ENCODE measurements at regions not wholly inside any gene's neighbourhood (a gene's known extent, or its start where the extent isn't known, plus 50 kb on each side); places are given as distances from the start of the nearest gene placed in this dataset.

GRCh38 chr5:9774472-9775079, 144.4 kb upstream of the TAS2R1 start:
- TF ChIP-seq CTCF (conservative IDR thresholded peaks at IDR 0.05 in 1 of 2, IDR thresholded peaks at IDR 0.05 in 1 of 2; ENCODE audit: extremely low read depth in 1 of 2, insufficient read depth in 1 of 2, low read depth in 1 of 2, low read length in 2 of 2) (peak in 1 of 2 donors; percentile 14), EZH2 (IDR thresholded peaks at IDR 0.05; ENCODE audit: borderline replicate concordance, low read length) (no peak)

Data from mammary epithelial cell (primary cell).